SK-N-SH treated with all-trans-retinoic acid at 6 μM for 48 hours (cell line): ENCODE measurements at regions not wholly inside any gene's neighbourhood (a gene's known extent, or its start where the extent isn't known, plus 50 kb on each side); places are given as distances from the start of the nearest gene placed in this dataset.

Experiments used
- ATAC-seq: fragments of 200-7000 bp; cut with Tn5 transposase; 3 replicates; pipeline ENCODE4 v1.9.1; 2020; ENCODE audit warnings: mild to moderate bottlenecking, moderate library complexity
- ARNTL ChIP-seq: fragments of 450-650 bp; formaldehyde crosslinking; IDR thresholded peaks from 2 replicates; pipeline ENCODE4 v1.5.0; 2020; ENCODE audit warnings: low read depth, mild to moderate bottlenecking, moderate library complexity, borderline replicate concordance
- BACH2 ChIP-seq: fragments of 250-450 bp; sonication (Bioruptor Pico); IDR thresholded peaks from 2 replicates; pipeline ENCODE4 v1.9.0; 2021; ENCODE audit warnings: mild to moderate bottlenecking, borderline replicate concordance
- CSDC2 ChIP-seq: fragments of 250-450 bp; sonication (Bioruptor Pico); IDR thresholded peaks from 2 replicates; pipeline ENCODE4 v1.5.0; 2020; ENCODE audit warnings: mild to moderate bottlenecking, moderate library complexity
- CSRNP3 ChIP-seq: fragments of 250-450 bp; sonication (Bioruptor Pico); IDR thresholded peaks from 2 replicates; pipeline ENCODE4 v1.5.1; 2021; ENCODE audit warnings: mild to moderate bottlenecking, moderate library complexity
- ESRRG ChIP-seq: fragments of 250-450 bp; sonication (Bioruptor Pico); IDR thresholded peaks from 2 replicates; pipeline ENCODE4 v1.6.1; 2021; ENCODE audit warnings: mild to moderate bottlenecking
- GLIS3 ChIP-seq: fragments of 250-450 bp; sonication (Bioruptor Pico); IDR thresholded peaks from 2 replicates; pipeline ENCODE4 v1.5.0; 2020; ENCODE audit warnings: mild to moderate bottlenecking, moderate library complexity
- ISL1 ChIP-seq: fragments of 250-450 bp; sonication (Bioruptor Pico); IDR thresholded peaks from 2 replicates; pipeline ENCODE4 v2.1.2; 2022; ENCODE audit warnings: mild to moderate bottlenecking, moderate library complexity
- OSR1 ChIP-seq: fragments of 250-450 bp; sonication (Bioruptor Pico); IDR thresholded peaks from 2 replicates; pipeline ENCODE4 v1.8.0; 2022; ENCODE audit warnings: moderate library complexity, mild to moderate bottlenecking, inconsistent platforms
- PATZ1 ChIP-seq: fragments of 250-450 bp; sonication (Bioruptor Pico); IDR thresholded peaks from 2 replicates; pipeline ENCODE4 v1.8.0; 2020; ENCODE audit warnings: mild to moderate bottlenecking, moderate library complexity, borderline replicate concordance
- PPARA ChIP-seq: fragments of 250-450 bp; sonication (Bioruptor Pico); IDR thresholded peaks from 2 replicates; pipeline ENCODE4 v1.5.0; 2020; ENCODE audit warnings: mild to moderate bottlenecking, borderline replicate concordance
- RARB ChIP-seq: fragments of 250-450 bp; sonication (Bioruptor Pico); IDR thresholded peaks from 2 replicates; pipeline ENCODE4 v1.8.0; 2021; ENCODE audit warnings: mild to moderate bottlenecking, moderate library complexity
- SNAI2 ChIP-seq: fragments of 250-450 bp; sonication (Bioruptor Pico); IDR thresholded peaks from 2 replicates; pipeline ENCODE4 v1.5.0; 2020; ENCODE audit warnings: mild to moderate bottlenecking, moderate library complexity
- TCF4 ChIP-seq: fragments of 250-450 bp; sonication (Bioruptor Pico); IDR thresholded peaks from 2 replicates; pipeline ENCODE4 v1.8.0; 2021; ENCODE audit warnings: mild to moderate bottlenecking, moderate library complexity, borderline replicate concordance
- ZC3H10 ChIP-seq: fragments of 250-450 bp; sonication (Bioruptor Pico); IDR thresholded peaks from 2 replicates; pipeline ENCODE4 v1.5.1; 2021; ENCODE audit warnings: mild to moderate bottlenecking, moderate library complexity
- ZFP3 ChIP-seq: fragments of 250-450 bp; sonication (Bioruptor Pico); IDR thresholded peaks from 2 replicates; pipeline ENCODE4 v1.5.0; 2020; ENCODE audit warnings: mild to moderate bottlenecking, moderate library complexity
- ZFP30 ChIP-seq: fragments of 450-650 bp; formaldehyde crosslinking; IDR thresholded peaks from 2 replicates; pipeline ENCODE4 v1.5.0; 2022; ENCODE audit warnings: mild to moderate bottlenecking, moderate library complexity
- ZNF565 ChIP-seq: fragments of 450-650 bp; formaldehyde crosslinking; conservative IDR thresholded peaks from 2 replicates; pipeline ENCODE4 v1.5.0; 2020; ENCODE audit warnings: low read depth, mild to moderate bottlenecking, moderate library complexity
- ZNF70 ChIP-seq: fragments of 450-650 bp; formaldehyde crosslinking; IDR thresholded peaks from 2 replicates; pipeline ENCODE4 v1.5.0; 2020; ENCODE audit warnings: mild to moderate bottlenecking, moderate library complexity
- ZNF8 ChIP-seq: fragments of 450-650 bp; formaldehyde crosslinking; IDR thresholded peaks from 2 replicates; pipeline ENCODE4 v1.5.0; 2020; ENCODE audit warnings: mild to moderate bottlenecking, moderate library complexity
- TF ChIP-seq, protein P1 (sequence below): fragments of 250-450 bp; sonication (Bioruptor Pico); IDR thresholded peaks from 2 replicates; pipeline ENCODE4 v1.8.0; 2021; ENCODE audit warnings: low read depth, mild to moderate bottlenecking, moderate library complexity, borderline replicate concordance
- TF ChIP-seq, protein P2 (sequence below): fragments of 250-450 bp; sonication (Bioruptor Pico); IDR thresholded peaks from 2 replicates; pipeline ENCODE4 v1.5.0; 2020; ENCODE audit warnings: mild to moderate bottlenecking, moderate library complexity

- no peak for TF ChIP-seq CSDC2 (CRISPR knock-in tag)
- TF ChIP-seq BACH2 (CRISPR knock-in tag): no peak
- no peak for TF ChIP-seq ZNF8 (CRISPR knock-in tag)
- TF ChIP-seq TCF4 (CRISPR knock-in tag): no peak
- TF ChIP-seq ARNTL (CRISPR knock-in tag): no peak
Measured at GRCh38 chr14:61927060-61927459, 164.8 kb downstream of the SNAPC1 start.

DNA sequence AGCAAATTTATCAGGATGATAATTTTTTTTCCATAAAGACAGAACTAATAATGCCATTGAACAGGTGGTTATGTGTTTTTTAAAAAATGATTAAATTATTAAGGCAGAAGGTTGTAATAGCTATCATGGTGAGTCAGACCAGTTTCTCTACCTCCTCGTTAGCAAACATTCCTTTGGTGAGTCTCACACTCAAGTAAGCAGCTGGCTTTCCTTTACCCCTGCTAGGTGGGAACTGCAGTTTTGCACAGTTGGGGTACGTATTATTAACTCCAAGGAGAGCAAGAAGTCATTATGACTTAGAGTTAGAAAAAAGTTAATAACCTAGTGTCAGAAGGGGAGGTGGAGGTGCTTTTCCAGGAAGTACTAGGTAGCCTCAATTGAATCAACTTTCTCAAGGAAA is 165.3 kb downstream of the SNAPC1 start:
- TF ChIP-seq ISL1 (CRISPR knock-in tag) (0 out of 2 replicates have a peak, but pooled peaks have one; percentile 10), RARB (no peak), ZFP30 (CRISPR knock-in tag) (no peak)
- no peak for ATAC-seq

More at GRCh38 chr14:61927060-61927459, 164.8 kb downstream of the SNAPC1 start:
- ATAC-seq: no peak

DNA sequence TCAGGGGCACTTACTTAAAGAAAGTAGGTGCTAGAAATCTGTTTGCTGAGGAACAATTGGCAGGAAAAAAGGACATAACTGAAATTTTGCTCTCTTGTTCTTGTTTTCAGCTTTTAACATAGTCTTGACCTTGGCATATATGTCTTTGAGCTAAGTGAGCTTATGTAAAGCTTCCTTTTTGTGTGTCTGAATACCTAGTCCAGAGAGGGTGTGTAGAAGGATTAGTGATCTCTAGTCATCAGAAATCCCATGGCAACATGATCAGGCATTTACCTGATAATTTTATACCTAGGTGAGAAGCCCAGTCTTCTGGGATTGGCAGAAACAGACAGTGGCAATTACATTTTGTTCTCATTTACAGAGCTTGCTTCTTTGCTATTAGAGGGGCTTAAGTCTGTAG is 166.1 kb downstream of the SNAPC1 start:
- ATAC-seq: no peak
- no peak for TF ChIP-seq ISL1 (CRISPR knock-in tag)
- TF ChIP-seq ZNF70: no peak
- no peak for TF ChIP-seq RARB
- TF ChIP-seq, all 23 proteins: peak for 0

DNA sequence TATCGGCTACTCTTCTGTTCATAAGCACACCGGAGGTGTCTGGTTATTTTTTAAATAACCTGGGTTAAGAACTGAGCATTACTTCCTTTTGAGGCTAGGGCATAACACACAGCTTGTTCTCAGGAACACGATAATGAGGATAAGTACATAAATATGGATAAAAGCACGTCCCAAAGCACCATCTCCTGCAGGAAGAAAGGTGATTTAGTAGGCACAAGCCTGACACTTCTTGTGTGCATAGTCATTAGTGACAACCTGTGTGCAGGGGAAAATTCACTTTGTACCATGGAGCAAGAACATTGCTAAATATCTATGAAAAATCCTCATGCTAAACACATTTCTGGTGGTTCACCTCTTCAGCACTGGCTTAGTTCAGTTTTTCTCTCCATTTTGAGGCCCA is 166.5 kb downstream of the SNAPC1 start:
- no peak for TF ChIP-seq ZNF70
- no peak for TF ChIP-seq ZNF8 (CRISPR knock-in tag)
- TF ChIP-seq ESRRG (CRISPR knock-in tag): no peak
- TF ChIP-seq, protein P1, sequence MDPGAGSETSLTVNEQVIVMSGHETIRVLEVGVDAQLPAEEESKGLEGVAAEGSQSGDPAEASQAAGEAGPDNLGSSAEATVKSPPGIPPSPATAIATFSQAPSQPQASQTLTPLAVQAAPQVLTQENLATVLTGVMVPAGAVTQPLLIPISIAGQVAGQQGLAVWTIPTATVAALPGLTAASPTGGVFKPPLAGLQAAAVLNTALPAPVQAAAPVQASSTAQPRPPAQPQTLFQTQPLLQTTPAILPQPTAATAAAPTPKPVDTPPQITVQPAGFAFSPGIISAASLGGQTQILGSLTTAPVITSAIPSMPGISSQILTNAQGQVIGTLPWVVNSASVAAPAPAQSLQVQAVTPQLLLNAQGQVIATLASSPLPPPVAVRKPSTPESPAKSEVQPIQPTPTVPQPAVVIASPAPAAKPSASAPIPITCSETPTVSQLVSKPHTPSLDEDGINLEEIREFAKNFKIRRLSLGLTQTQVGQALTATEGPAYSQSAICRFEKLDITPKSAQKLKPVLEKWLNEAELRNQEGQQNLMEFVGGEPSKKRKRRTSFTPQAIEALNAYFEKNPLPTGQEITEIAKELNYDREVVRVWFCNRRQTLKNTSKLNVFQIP: no peak
- TF ChIP-seq SNAI2 (CRISPR knock-in tag): no peak
- no peak for TF ChIP-seq ZC3H10 (CRISPR knock-in tag)
- TF ChIP-seq ARNTL (CRISPR knock-in tag): no peak
- no peak for TF ChIP-seq PPARA (CRISPR knock-in tag)
- TF ChIP-seq PATZ1 (CRISPR knock-in tag): no peak
- ATAC-seq: no peak

DNA sequence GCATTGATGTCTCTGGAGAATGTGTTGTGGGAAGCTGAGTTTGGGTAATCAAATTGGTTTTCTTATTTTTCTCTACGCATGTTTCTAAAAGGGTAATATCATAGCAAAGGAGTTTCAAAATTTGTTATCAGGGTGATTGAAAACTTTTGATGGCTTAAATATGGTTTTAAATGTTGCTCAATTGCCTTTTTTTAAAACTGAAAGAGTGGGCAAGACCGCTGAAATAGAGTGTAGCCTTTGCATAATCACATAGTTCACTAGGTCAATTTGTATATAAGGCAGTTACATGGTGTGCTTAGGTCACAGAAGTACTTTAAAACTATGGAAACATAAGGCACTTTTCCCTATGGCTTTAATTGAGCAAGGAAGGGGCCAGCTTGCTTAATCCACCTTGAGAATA is 167.4 kb downstream of the SNAPC1 start:
- ATAC-seq: no peak
- TF ChIP-seq PATZ1 (CRISPR knock-in tag) (no peak), ZNF8 (CRISPR knock-in tag) (no peak), ZFP30 (CRISPR knock-in tag) (no peak), TCF4 (CRISPR knock-in tag) (no peak), ZC3H10 (CRISPR knock-in tag) (no peak), OSR1 (CRISPR knock-in tag) (no peak), CSDC2 (CRISPR knock-in tag) (no peak), ZFP3 (no peak), ESRRG (CRISPR knock-in tag) (no peak), SNAI2 (CRISPR knock-in tag) (no peak), GLIS3 (CRISPR knock-in tag) (no peak), CSRNP3 (CRISPR knock-in tag) (no peak), ZNF565 (CRISPR knock-in tag) (no peak), RARB (no peak), BACH2 (CRISPR knock-in tag) (no peak), PPARA (CRISPR knock-in tag) (no peak)
- TF ChIP-seq, protein P2, sequence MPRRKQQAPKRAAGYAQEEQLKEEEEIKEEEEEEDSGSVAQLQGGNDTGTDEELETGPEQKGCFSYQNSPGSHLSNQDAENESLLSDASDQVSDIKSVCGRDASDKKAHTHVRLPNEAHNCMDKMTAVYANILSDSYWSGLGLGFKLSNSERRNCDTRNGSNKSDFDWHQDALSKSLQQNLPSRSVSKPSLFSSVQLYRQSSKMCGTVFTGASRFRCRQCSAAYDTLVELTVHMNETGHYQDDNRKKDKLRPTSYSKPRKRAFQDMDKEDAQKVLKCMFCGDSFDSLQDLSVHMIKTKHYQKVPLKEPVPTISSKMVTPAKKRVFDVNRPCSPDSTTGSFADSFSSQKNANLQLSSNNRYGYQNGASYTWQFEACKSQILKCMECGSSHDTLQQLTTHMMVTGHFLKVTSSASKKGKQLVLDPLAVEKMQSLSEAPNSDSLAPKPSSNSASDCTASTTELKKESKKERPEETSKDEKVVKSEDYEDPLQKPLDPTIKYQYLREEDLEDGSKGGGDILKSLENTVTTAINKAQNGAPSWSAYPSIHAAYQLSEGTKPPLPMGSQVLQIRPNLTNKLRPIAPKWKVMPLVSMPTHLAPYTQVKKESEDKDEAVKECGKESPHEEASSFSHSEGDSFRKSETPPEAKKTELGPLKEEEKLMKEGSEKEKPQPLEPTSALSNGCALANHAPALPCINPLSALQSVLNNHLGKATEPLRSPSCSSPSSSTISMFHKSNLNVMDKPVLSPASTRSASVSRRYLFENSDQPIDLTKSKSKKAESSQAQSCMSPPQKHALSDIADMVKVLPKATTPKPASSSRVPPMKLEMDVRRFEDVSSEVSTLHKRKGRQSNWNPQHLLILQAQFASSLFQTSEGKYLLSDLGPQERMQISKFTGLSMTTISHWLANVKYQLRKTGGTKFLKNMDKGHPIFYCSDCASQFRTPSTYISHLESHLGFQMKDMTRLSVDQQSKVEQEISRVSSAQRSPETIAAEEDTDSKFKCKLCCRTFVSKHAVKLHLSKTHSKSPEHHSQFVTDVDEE: no peak
- TF ChIP-seq, protein P1: no peak
